Suppressor macrophage (primary cell): ENCODE measurements at regions not wholly inside any gene's neighbourhood (a gene's known extent, or its start where the extent isn't known, plus 50 kb on each side); places are given as distances from the start of the nearest gene placed in this dataset.

Experiments used
- DNase-seq, 4 experiments: peaks; one replicate each; pipeline ENCODE4 v3.0.0-alpha.2; 2020 to 2022

GRCh38 chr2:225136552-225136951, 94.3 kb upstream of the DOCK10 start:
- DNase-seq = no peak

GRCh38 chr2:225131898-225132297, 89.6 kb upstream of the DOCK10 start:
- DNase-seq = no peak

GRCh38 chr2:225130093-225130492, 87.8 kb upstream of the DOCK10 start:
- no peak for DNase-seq

- DNase-seq = no peak
Measured at GRCh38 chr2:225124311-225125017, 82.2 kb upstream of the DOCK10 start.

- DNase-seq = peak; percentile 13 to 45 (median 40)
Measured at GRCh38 chr2:225122583-225123486, 80.6 kb upstream of the DOCK10 start.

GRCh38 chr2:225122007-225122406, 79.7 kb upstream of the DOCK10 start:
- no peak for DNase-seq

- DNase-seq = no peak
Measured at GRCh38 chr2:225120186-225120585, 77.9 kb upstream of the DOCK10 start.

- DNase-seq = peak in 3 of 4 experiments; percentile 12 to 50 (median 19)
Measured at GRCh38 chr2:225117051-225117716, 74.9 kb upstream of the DOCK10 start.

GRCh38 chr2:225114786-225115323, 72.6 kb upstream of the DOCK10 start:
- DNase-seq = no peak

GRCh38 chr2:225113371-225114015, 71.2 kb upstream of the DOCK10 start:
- no peak for DNase-seq

- DNase-seq = peak; percentile 70 to 89 (median 86)
Measured at GRCh38 chr2:225112362-225113126, 70.3 kb upstream of the DOCK10 start.

- no peak for DNase-seq
Measured at GRCh38 chr2:225108805-225109204, 66.5 kb upstream of the DOCK10 start.

- peak in 1 of 4 experiments; percentile 7 for DNase-seq
Measured at GRCh38 chr2:225104971-225105370, 62.7 kb upstream of the DOCK10 start.

GRCh38 chr2:225104321-225104720, 62.1 kb upstream of the DOCK10 start:
- no peak for DNase-seq

GRCh38 chr2:225103737-225104141, 61.5 kb upstream of the DOCK10 start:
- no peak for DNase-seq

GRCh38 chr2:225100856-225101294, 58.6 kb upstream of the DOCK10 start:
- DNase-seq = peak in 1 of 4 experiments; percentile 36

- DNase-seq = no peak
Measured at GRCh38 chr2:225100269-225100668, 58.0 kb upstream of the DOCK10 start.

GRCh38 chr2:225097035-225097434, 54.8 kb upstream of the DOCK10 start:
- no peak for DNase-seq
